Stimulated activated CD8-positive, alpha-beta memory T cell treated with anti-CD3 and anti-CD28 coated beads, Interleukin-15, amount 100 ng/mL, for 48 hours (primary cell): ENCODE measurements at regions not wholly inside any gene's neighbourhood (a gene's known extent, or its start where the extent isn't known, plus 50 kb on each side); places are given as distances from the start of the nearest gene placed in this dataset.

ENCODE experiments used
- DNase-seq, 2 donors: peaks; one replicate each; pipeline ENCODE4 v3.0.0-alpha.2; 2020; ENCODE audit warnings: low read depth in 2 of 2

- DNase-seq: no peak
Measured at GRCh38 chrX:7789200-7789599, 53.8 kb upstream of the VCX start.

DNA sequence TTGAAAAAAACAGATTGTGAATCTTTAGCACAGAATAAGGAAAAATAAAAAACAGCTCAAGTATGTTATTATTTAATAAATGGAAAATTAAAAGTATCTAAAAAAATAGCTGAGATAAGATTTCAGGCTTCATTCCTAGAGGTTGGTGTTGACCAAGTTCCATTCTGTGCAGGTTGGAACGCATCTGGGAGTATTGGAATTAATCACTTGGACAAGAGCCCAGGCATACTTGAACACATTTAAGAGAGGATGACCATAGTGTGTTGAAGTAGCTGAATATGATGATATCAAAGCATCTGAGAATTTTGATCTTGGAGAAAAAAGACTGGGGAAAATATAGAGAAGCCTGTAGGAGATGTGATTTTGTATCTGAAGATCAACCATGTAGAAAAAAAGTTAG is 54.6 kb upstream of the VCX start:
- no peak for DNase-seq

DNA sequence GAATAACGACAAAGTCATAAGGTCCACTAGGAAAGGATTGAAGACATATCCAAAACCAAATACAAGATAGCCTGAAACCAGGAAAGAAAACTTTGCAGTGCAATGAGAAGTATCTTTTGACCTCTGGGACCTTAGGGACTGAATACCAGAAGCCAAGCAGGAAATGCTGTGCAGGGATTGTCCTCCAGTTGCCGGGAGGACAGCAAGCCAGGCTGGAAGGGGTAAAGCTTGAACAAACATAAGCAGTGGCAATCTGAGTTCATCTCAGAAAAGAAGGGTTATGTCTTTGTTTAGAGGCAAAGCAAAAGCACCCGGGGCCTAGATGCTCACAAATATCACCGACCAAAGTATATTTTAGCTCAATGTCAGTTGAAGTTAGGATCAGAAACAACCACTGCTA is 55.3 kb upstream of the VCX start:
- DNase-seq: no peak

DNA sequence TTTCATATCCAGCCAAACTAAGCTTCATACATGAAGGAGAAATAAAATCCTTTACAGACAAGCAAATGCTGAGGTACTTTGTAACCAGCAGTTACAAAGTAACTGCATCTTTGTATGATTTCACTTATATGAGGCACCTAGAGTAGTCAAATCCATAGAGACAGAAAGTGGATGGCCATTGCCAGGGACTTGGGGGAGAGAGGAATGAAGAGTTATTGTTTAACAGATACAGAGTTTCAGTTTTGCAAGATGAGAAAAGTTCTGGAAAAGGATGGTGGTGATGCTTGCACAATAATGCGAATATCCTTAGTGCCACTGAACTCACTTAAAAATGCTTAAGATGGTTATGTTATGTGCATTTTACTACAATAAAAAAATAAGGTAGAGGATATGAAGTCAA is 58.4 kb upstream of the VCX start:
- no peak for DNase-seq

GRCh38 chrX:7779644-7780043 is 63.3 kb upstream of the VCX start:
- DNase-seq: no peak

GRCh38 chrX:7775987-7776386 is 67.0 kb upstream of the VCX start:
- DNase-seq: no peak

- DNase-seq: no peak
Measured at GRCh38 chrX:7771788-7772438, 71.1 kb upstream of the VCX start.

DNA sequence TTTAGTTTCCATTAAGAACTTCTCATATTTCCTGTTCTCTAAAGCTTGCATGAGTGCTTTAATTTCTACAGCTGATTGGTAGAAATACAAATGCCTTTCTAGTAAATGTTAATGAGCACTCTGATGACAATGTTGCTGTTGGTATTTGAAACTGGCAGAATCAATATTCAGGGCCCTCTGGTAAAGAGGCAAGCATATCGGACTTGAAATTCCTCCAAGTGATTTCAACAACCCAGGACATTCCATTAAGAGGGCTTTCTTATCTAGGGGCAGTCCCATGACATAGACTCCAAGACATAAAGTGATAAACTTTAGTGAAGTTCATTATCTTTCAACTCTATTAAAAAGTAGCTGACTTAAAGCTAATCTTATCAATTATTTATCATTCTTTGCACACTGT is 83.1 kb upstream of the VCX start:
- DNase-seq: no peak

DNA sequence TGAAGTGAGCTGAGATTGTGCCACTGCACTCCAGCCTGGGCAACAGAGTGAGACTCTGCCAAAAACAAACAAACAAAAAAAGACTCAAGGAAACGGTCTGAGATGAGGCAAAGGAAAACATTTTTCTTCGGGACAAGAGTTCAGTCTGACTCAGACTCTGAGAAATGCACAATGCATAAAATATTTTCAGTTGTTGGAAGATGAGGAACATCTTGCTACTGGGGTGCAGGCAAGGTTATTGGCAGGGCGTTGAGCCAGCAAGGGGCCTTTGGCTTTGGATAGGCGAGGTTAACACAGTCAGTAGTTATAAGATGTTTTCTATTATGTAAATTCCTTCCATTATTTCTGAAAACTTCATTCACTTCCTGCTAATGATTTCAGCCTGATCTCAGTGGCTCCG is 96.1 kb upstream of the VCX start:
- no peak for DNase-seq

- no peak for DNase-seq
Measured at GRCh38 chrX:7730071-7730470, 112.9 kb upstream of the VCX start.

GRCh38 chrX:7720519-7720918 is 122.5 kb upstream of the VCX start:
- DNase-seq: no peak

GRCh38 chrX:7714351-7714750 is 128.6 kb upstream of the VCX start:
- no peak for DNase-seq

DNA sequence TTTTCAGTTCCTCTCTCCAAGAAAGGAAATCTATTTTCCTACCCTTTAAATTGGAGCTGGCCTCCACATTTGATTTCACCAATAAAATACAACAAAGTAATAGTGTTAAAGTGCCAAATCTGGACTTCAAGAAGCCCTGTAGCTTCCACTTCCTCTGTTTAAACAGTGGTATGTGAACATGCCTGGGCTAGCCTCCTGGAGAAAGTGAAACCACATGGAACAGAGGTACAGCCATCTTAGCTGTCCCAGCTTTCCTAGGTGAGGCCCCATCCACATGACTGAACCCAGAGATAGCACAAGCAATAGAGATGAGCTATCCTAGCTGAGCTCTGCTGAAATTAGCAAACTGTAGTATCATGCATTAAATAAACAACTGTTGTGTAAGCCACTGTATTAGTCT is 131.8 kb upstream of the VCX start:
- no peak for DNase-seq

- no peak for DNase-seq
Measured at GRCh38 chrX:7709845-7710244, 133.1 kb upstream of the VCX start.

DNA sequence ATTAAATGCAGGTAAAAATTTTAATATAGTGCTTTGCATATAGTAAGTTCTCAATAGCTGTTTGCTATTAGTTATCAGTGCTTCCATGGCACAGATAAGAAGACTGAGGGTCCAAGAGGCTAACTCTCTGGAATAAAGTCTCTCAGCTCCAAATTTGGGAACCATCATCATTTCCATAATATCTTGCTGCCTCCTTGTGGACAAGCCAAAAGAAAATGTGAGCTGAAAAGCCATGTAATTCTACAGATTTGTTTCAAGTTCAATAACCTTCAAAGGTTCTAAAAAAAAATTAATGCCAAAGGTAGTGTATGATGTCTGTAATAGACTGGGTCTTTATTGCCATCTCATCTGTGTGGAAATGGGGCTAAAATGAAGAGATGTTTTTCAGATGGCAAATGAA is 136.9 kb upstream of the VCX start:
- DNase-seq: no peak

DNA sequence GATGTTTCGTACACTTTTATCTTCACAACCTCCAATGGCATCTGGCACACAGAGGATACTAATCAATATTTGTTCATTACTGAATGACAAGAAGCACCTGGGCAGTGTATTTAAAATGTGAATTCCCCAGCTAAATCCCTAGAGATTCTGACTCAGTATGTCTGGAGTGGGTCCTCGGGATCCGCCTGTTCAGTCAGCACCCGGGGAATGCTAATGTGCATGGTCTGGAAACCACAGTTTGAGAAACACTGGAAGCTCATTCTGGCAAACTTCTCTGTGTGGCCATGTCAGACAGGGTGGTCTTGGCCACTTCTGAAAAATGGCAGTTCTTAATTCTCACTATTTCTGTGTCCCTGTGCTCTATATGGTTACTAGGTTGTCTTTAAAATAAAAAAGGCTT is 138.8 kb upstream of the VCX start:
- DNase-seq: no peak

DNA sequence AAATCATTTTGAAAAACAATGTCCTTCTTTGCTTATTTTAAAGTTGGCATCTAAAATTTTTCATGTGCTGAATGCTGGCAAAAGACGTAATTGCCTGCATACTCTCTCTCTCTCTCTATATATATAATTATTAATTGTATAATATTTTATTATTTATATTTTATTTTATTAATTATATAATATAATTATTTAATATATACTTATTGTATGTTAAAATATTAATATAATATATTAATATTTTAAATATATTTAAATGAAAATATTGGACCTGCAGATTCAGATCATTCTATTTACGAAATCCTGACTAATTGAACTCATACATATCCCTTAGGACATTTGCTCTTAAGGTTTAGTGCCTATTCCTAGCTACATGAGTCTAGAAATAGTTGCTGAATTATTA is 144.7 kb upstream of the VCX start:
- no peak for DNase-seq

DNA sequence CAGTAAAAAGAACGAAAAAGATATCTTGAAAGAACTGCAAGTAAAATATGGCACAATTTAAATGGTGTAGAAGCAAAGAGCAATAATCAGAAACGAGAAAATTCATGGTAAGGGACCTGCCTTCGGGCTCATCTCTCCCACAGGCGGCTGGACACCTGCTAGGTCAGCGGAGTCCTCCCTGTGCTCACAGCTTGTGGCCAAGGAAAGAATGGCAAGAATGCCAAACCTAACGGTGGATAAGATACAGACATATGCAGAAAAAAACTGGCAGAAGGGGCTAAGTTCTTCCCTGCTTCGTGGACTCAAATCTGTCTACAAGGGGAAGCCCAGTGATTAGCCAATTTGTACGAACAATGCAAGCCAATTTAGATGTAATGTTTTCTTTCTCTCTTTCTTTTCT is 152.1 kb upstream of the VCX start:
- DNase-seq: no peak

DNA sequence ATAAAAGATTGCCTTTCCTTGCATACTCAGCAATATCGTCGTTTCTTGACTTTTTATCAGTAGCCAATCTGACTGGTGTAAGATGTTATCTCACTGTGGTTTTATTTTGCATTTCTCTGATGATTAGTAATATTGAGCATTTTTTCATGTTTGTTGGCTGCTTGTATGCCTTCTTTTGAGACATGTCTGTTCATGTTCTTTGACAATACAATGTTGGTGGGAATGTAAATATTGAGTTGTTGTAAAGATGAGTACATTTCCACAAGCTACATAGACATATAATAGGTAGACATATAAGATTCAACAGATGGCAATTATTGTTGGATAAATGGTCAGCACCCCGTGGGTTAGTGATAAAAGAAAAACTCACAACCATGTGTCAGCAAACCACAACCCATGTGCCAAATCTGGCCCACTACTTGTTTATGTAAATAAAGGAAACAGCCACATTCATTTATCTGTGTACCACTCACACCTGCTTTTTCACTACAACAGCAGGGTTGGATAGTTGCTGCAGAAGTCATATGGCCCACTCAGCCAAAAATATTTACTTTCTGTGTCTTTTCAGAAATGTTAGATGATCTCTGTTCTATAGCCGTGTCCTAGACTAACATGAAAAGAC is 153.1 kb upstream of the VCX start:
- no peak for DNase-seq

- DNase-seq: no peak
Measured at GRCh38 chrX:7680181-7680580, 162.8 kb upstream of the VCX start.

DNA sequence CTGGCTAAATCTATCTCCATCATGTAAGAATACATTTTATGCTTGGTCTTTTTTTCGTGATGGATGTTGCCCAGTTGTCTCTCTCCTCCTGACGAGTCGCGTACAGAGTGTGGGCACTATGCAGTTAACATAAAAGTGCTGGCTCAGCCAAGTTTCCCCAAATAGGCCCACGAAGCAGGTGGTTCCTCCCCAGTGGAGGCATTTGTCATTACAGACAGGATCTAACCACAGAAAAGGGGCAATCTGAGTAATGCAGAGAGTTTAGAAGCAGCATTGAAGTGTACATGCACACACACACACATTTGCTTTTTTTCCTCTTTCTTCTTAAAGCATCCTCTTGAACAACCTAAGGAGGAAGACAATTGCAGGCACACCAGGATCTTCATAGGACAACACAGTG is 188.7 kb upstream of the VCX start:
- DNase-seq: no peak

- no peak for DNase-seq
Measured at GRCh38 chrX:7647831-7648230, 195.1 kb upstream of the VCX start.

DNA sequence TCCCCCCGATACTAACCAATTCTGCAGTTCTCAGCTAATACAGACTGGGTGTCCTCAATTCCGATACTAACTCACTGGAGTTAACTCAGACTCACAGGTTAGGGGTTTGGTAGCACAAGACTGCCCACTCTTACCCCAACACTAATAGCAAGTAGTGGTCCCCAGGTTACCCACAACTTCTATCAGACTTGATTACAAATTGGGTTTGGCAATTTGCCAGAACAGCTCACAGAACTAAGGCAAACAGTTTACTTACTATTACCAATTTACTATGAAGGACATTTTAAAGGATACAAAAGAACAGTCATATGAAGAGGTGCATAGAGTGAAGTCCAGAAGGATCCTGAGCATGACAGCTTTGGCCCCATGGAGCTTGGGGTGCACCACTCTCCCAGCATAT is 201.8 kb upstream of the VCX start:
- DNase-seq: no peak

- no peak for DNase-seq
Measured at GRCh38 chrX:7640392-7640791, 202.6 kb upstream of the VCX start.
